Body of pancreas (tissue), 4 donors: ENCODE measurements at regions not wholly inside any gene's neighbourhood (a gene's known extent, or its start where the extent isn't known, plus 50 kb on each side); places are given as distances from the start of the nearest gene placed in this dataset.

Source experiments
- CTCF ChIP-seq, 7 experiments: fragments of 450-650 bp in 4 of 7; fragments of 200-600 bp in 3 of 7; sonication (generic) in 3 of 7; IDR thresholded peaks; one replicate each; pipeline ENCODE4 v1.5.1; 2016 to 2019; ENCODE audit warnings: antibody characterized with exemption in 7 of 7
- POLR2A ChIP-seq, 3 donors: fragments of 450-650 bp; IDR thresholded peaks; one replicate each; pipeline ENCODE4 v1.6.1; 2016; ENCODE audit warnings: antibody characterized with exemption in 3 of 3, mild to moderate bottlenecking in 2 of 3

- TF ChIP-seq POLR2A (IDR thresholded peaks at IDR 0.05) (no peak), CTCF (IDR thresholded peaks at IDR 0.05) (no peak)
These were observed 106.6 kb upstream of the KLF14 start for GRCh38 chr7:130840599-130840998.
